ENCODE measurements at regions not wholly inside any gene's neighbourhood (a gene's known extent, or its start where the extent isn't known, plus 50 kb on each side); places are given as distances from the start of the nearest gene placed in this dataset.

GRCh38 chr16:63614429-63614828, 1507.4 kb downstream of the CDH11 start:
- DNase-seq (ENCODE audit: low read depth) = no peak

DNA sequence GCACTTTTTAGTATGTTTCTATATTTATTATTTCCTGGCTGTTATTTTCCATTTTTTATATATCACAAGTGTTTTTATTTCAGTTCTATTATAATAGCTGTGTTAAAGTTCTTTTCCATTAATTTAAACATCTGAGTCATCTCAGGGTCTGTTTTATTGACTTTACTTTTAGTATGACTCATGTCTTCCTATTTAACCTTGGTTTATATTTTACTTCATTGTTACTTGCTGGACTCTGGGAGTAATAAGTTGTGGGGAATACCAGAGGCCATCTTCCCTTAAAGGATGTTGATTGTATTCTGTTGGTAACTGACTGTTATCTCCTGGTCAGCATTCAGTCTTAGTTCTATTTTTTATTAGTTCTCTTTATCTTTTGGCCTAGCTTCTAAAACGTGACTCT, 1508.2 kb downstream of the CDH11 start:
- DNase-seq (ENCODE audit: low read depth) = no peak

- no peak for DNase-seq (ENCODE audit: low read depth)
These were observed 1509.2 kb downstream of the CDH11 start for GRCh38 chr16:63612462-63613227.

GRCh38 chr16:63606778-63607177, 1515.1 kb downstream of the CDH11 start:
- DNase-seq (ENCODE audit: low read depth) = no peak

DNA sequence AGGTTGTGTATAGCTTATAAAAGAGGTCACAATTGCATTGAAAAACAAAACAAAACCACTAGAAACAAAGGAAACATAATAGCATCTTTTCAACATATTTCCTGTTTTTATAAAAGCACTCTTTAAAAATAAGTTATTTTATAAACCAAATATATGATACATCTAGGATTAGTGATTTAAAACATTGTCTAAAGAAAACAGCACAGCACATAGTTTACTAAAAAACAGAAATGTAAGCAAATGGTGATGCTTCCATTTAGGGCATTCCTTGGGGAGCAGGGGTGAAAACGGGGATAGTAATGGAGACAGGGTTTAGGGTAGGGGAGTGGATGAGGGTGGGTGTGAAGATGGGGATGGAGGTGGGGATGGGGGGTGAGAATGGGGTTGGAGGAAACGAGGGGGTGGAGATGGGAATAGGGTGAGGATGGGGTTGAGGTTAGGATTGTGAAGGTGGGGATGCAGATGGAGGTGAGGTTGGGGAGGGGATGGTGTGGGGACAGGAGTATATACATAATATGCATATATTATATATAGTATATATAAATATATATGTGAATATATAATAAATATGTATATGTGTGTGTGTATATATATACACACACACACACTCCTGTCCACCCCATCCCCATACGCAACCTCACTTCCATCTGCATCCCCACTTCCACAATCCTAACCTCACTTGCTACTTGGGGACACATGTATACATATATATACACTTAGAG, 1519.5 kb downstream of the CDH11 start:
- no peak for DNase-seq (ENCODE audit: low read depth)

DNA sequence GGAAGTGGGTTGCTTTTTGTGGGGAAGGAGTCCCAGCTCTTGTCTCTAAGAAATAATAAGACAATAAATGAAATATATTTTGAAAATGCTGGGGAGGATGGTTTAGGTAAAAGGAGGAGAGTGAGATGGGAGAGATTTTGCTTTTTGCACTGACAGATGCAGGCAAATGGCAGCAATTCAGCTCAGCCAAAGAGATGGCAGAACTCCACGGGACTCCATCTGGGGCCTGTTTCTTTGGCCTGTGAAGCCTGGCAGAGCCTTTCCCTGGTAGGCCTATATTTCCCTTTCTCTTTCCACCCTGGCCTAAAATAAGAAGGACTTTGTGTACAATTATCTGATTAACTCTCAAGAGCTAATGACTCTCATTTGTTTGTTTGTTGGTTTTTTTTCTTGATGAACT, 1525.1 kb downstream of the CDH11 start:
- no peak for DNase-seq (ENCODE audit: low read depth)

GRCh38 chr16:63592852-63593251, 1529.0 kb downstream of the CDH11 start:
- DNase-seq (ENCODE audit: low read depth) = no peak

DNA sequence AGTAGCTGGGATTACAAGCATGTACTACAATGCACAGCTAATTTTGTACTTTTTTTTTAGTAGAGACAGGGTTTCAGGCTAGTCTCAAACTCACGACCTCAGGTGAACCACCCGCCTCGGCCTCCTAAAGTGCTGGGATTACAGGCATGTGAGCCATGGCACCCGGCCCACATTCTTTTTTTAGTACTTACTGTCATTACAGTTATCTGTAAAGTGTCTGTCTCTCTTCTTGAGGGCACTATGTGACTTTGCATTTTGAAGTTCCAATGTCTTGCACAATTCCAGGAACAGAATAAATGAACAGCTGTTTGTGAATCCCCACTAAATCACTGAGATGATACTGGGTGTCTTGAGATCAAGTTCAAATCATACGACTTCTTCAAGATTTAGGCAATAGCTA, 1540.3 kb downstream of the CDH11 start:
- no peak for DNase-seq (ENCODE audit: low read depth)

- no peak for DNase-seq (ENCODE audit: low read depth)
These were observed 1542.6 kb upstream of the CDH8 start for GRCh38 chr16:63578791-63579190.

DNA sequence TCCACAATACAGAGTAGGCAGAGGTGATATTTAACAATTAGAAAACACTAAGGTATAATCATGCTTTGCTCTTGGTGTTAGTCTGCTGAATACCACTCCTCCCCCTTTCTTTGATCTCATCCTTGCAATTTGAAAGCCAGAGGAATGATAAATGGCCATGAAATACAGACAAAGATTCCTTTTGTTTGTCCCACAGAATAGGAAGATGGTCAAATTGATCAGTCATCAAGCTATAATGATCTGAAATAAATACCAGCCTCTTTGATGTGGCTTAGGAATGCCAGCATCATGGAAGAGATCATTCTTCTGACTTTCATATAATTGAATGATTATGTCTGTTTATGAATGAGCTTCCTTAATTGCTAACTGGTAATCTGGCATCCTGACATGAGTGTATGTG, 1541.7 kb upstream of the CDH8 start:
- DNase-seq (ENCODE audit: low read depth) = no peak

DNA sequence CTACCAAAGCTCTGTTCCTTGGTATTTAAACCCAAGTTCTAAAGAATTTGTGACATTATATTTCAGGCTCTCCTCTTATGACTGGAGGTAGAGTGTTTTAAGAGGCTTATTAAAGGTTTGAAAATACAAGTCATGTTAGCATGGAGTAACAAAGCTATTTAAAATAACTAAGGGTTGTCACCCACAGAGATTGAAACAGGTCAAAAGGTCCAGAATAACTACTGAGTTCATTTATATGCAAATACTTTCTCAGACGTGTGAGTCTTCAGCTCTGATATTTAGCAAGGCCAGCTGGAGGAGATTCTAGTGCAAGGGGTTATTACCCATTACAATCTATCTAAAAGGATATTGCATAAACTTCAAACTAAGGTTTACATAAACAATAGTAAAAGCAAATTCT, 1538.8 kb upstream of the CDH8 start:
- DNase-seq (ENCODE audit: low read depth) = no peak

DNA sequence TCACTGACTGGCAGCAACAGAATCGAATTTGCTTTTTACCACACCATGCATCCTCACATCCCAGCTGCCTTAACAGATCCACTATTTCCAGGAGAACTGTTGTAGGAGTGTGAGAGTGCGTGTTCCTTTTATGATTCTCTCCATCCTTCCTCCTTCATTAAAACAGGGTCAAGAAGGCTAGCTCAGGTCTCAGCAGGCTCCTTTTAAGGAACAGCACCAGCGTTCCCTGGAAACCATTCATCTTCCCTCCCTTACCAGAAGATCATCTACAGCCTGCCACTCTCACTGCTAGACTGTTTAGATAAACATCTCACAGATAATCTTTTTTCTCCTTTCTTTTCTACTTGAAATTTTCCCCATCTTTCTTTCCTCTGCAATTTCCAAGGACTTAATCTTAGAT, 1531.9 kb upstream of the CDH8 start:
- no peak for DNase-seq (ENCODE audit: low read depth)

DNA sequence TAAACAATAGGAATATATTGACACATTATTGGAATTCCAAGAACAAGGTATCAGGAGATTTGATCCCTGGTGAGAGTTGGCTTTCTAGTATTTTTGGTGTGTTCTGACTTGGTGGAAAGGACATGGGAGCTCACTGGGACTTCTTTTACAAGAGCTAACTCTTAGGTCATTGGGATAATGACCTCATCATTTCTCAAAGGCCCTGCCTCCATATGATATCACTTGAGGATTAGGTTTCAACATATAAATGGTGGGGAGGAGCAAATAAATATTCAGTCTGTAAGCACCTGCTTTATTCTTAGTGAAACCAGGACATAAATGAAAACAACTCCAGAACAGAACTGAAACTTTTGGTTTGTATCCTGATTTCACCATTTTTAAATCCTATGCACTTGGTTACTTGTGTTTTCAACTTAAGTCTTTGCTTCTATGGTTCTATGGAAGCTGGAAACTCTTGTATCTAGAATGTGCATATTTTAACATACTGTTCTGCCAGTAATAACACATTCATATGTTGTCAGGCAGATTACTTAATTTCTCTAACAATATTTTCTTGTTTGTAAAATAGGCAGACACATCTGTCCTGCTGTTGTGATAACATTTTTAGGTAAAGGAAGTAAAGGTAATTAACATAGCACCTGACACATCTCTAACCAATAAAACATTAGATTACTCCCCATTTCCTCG, 1527.7 kb upstream of the CDH8 start:
- no peak for DNase-seq (ENCODE audit: low read depth)

DNA sequence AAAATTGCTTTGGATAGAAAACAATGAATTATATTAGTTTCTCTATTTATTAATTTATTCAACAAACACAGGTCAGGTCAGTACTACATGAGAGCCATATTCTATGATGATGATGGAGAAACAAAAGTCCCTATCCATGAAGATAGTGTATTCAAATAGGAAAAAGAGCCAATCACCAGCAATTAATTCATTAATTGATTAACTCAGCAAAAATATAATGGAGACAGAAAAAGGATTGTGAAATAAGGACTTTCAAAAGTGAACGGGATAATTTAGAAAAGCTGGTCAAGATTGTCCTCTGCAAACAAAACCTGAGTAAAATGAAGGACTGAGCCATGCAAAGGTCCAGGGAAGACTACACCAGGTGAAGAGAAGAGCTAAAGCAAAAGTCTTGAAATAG, 1517.7 kb upstream of the CDH8 start:
- no peak for DNase-seq (ENCODE audit: low read depth)

GRCh38 chr16:63539276-63539675, 1503.0 kb upstream of the CDH8 start:
- no peak for DNase-seq (ENCODE audit: low read depth)

- DNase-seq (ENCODE audit: low read depth) = no peak
These were observed 1494.7 kb upstream of the CDH8 start for GRCh38 chr16:63530974-63531373.

DNA sequence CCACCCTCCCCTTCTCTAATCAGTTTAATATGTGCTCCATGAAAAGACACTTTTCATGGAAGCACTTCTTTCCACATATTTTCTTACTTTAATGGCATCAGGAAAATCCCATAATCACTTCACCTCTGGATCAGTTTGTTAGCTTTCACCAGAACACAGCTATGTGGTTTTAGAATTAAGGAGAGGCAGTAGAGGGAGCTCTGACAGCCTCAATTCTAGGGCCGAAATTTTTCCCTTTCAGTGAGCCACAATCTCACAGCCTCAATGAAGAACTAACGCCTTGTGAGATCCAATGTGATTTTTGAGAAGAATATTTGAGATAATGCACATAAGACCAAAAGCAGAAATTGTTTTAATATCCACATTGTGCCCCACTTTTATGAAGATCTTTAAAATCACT, 1494.0 kb upstream of the CDH8 start:
- DNase-seq (ENCODE audit: low read depth) = no peak

DNA sequence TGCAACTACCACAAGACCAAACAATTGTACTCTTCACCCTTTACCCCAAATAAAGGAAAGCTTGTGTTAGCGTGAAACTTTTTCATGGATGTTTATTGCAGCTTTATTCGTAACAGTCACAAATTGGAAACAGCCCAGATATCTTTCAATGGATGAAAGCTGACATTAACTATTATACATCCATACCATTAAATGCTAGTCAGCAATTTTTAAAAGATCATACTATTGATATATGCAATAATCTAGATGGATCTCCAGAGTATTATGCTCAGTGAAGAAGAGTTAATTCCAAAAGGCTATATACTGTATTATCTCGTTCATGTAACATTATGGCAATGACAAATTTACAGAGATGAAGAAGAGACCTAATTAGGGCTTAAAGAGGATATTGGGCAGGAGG, 1491.2 kb upstream of the CDH8 start:
- DNase-seq (ENCODE audit: low read depth) = no peak

- DNase-seq (ENCODE audit: low read depth) = no peak
These were observed 1480.2 kb upstream of the CDH8 start for GRCh38 chr16:63516394-63516793.

DNA sequence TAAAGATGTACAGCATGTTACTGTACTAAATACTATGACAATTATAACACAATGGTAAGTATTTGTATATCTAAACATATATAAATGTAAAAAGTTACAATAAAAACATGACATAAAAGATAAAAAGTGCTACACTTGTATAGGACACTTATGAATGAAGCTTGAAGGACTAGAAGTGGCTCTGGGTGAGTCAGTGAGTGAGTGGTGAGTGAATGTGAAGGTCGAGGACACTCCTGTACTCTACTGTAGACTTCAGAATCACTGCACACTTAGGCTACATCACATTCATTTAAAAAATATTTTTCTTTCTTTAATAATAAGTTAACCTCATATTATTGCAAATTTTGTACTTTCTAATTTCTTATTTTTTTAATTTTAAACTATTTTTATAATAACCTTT, 1476.7 kb upstream of the CDH8 start:
- no peak for DNase-seq (ENCODE audit: low read depth)

- DNase-seq (ENCODE audit: low read depth) = no peak
These were observed 1461.2 kb upstream of the CDH8 start for GRCh38 chr16:63497408-63497807.

- no peak for DNase-seq (ENCODE audit: low read depth)
These were observed 1460.0 kb upstream of the CDH8 start for GRCh38 chr16:63496282-63496681.

GRCh38 chr16:63488955-63489354, 1452.7 kb upstream of the CDH8 start:
- DNase-seq (ENCODE audit: low read depth) = no peak

All from iris pigment epithelial cell (primary cell).